GM23338 (cell line): ENCODE measurements at regions not wholly inside any gene's neighbourhood (a gene's known extent, or its start where the extent isn't known, plus 50 kb on each side); places are given as distances from the start of the nearest gene placed in this dataset.

Experiments
- ATAC-seq: fragments of 200-7000 bp; cut with Tn5 transposase; 3 replicates; pipeline ENCODE4 v1.9.1; 2020
- DNase-seq: peaks from one replicate; pipeline ENCODE4 v3.0.0-alpha.2; 2015; ENCODE audit warnings: low spot score
- H2AFZ ChIP-seq: fragments of 200-600 bp; sonication (generic); 2 replicates; pipeline ENCODE4 v1.8.0; 2016; ENCODE audit warnings: antibody characterized with exemption, mild to moderate bottlenecking, moderate library complexity
- H3F3A ChIP-seq: fragments of 200-600 bp; sonication (generic); replicated peaks from 2 replicates; pipeline ENCODE4 v1.8.0; 2017; ENCODE audit warnings: antibody characterized with exemption, mixed run types, low read depth
- H3K27ac ChIP-seq: fragments of 200-600 bp; sonication (generic); 2 replicates; pipeline ENCODE4 v1.6.1; 2016; ENCODE audit warnings: low read depth
- H3K27me3 ChIP-seq: fragments of 200-600 bp; sonication (generic); 2 replicates; pipeline ENCODE4 v1.8.0; 2016; ENCODE audit warnings: mild to moderate bottlenecking, mixed run types, moderate library complexity; ENCODE audit not compliant: insufficient read depth
- H3K36me3 ChIP-seq: fragments of 200-600 bp; sonication (generic); 2 replicates; pipeline ENCODE4 v1.8.0; 2016; ENCODE audit warnings: mild to moderate bottlenecking; ENCODE audit not compliant: insufficient read depth
- H3K4me1 ChIP-seq: fragments of 200-600 bp; sonication (generic); 2 replicates; pipeline ENCODE4 v1.8.0; 2016; ENCODE audit warnings: mild to moderate bottlenecking, moderate library complexity; ENCODE audit not compliant: insufficient read depth
- H3K4me2 ChIP-seq: fragments of 200-600 bp; sonication (generic); 2 replicates; pipeline ENCODE4 v1.7.1; 2017; ENCODE audit warnings: mixed run types
- H3K4me3 ChIP-seq: fragments of 200-600 bp; sonication (generic); 2 replicates; pipeline ENCODE4 v1.6.1; 2016; ENCODE audit warnings: mixed run types
- H3K79me2 ChIP-seq: fragments of 200-600 bp; sonication (generic); replicated peaks from 2 replicates; pipeline ENCODE4 v1.8.0; 2017; ENCODE audit warnings: mild to moderate bottlenecking; ENCODE audit not compliant: insufficient read depth
- H3K9me2 ChIP-seq: fragments of 200-600 bp; sonication (generic); 2 replicates; pipeline ENCODE4 v1.8.0; 2017; ENCODE audit not compliant: insufficient read depth
- H4K20me1 ChIP-seq: fragments of 200-600 bp; sonication (generic); replicated peaks from 2 replicates; pipeline ENCODE4 v1.8.0; 2017; ENCODE audit warnings: mild to moderate bottlenecking; ENCODE audit not compliant: insufficient read depth
- H3K27ac Mint-ChIP-seq: 2 replicates; pipeline ENCODE4 v1.8.0; 2020; ENCODE audit warnings: inconsistent platforms, mild to moderate bottlenecking, moderate library complexity, mixed read lengths
- H3K27me3 Mint-ChIP-seq: 3 replicates; pipeline ENCODE4 v1.8.0; 2022; ENCODE audit warnings: low read depth, mild to moderate bottlenecking, moderate library complexity, mixed read lengths, inconsistent platforms; ENCODE audit not compliant: insufficient read depth, poor library complexity
- H3K36me3 Mint-ChIP-seq: 3 replicates; pipeline ENCODE4 v1.8.0; 2021; ENCODE audit warnings: low read depth, mild to moderate bottlenecking, inconsistent platforms, moderate library complexity, mixed read lengths
- H3K4me1 Mint-ChIP-seq: 3 replicates; pipeline ENCODE4 v1.8.0; 2020; ENCODE audit warnings: mild to moderate bottlenecking, inconsistent platforms, mixed read lengths
- H3K4me3 Mint-ChIP-seq: 3 replicates; pipeline ENCODE4 v1.8.0; 2021; ENCODE audit warnings: moderate library complexity, mild to moderate bottlenecking, inconsistent platforms, mixed read lengths
- H3K9me3 Mint-ChIP-seq: 3 replicates; pipeline ENCODE4 v1.8.0; 2020; ENCODE audit warnings: moderate library complexity, mild to moderate bottlenecking, inconsistent platforms, mixed read lengths
- CREB1 ChIP-seq: fragments of 250-450 bp; sonication (Bioruptor Pico); IDR thresholded peaks from 2 replicates; pipeline ENCODE4 v1.5.0; 2020; ENCODE audit warnings: low read depth, mild to moderate bottlenecking, moderate library complexity
- CTCF ChIP-seq, 2 experiments: fragments of 200-600 bp in 1 of 2; sonication (generic) in 1 of 2; conservative IDR thresholded peaks; 2 replicates each; pipeline versions ENCODE4 v1.5.1 to v1.6.1; 2016 to 2017; ENCODE audit warnings: antibody characterized with exemption in 2 of 2, low read depth in 2 of 2, mild to moderate bottlenecking in 2 of 2, moderate library complexity in 1 of 2
- ETS1 ChIP-seq: IDR thresholded peaks from 2 replicates; pipeline ENCODE4 v1.6.1; 2016; ENCODE audit warnings: antibody characterized with exemption
- EZH2 ChIP-seq: fragments of 200-600 bp; sonication (generic); IDR thresholded peaks from one replicate; pipeline ENCODE4 v1.8.0; 2017; ENCODE audit warnings: antibody characterized with exemption, mild to moderate bottlenecking, low read depth; ENCODE audit not compliant: unreplicated experiment
- EZH2phosphoT487 ChIP-seq: fragments of 200-600 bp; sonication (generic); IDR thresholded peaks from one replicate; pipeline ENCODE4 v1.8.1; 2018; ENCODE audit warnings: antibody characterized with exemption; ENCODE audit not compliant: unreplicated experiment
- JUNB ChIP-seq: IDR thresholded peaks from one replicate; pipeline ENCODE4 v1.6.1; 2016; ENCODE audit warnings: antibody characterized with exemption; ENCODE audit not compliant: unreplicated experiment
- NANOG ChIP-seq: IDR thresholded peaks from 2 replicates; pipeline ENCODE4 v1.6.1; 2016; ENCODE audit warnings: antibody characterized with exemption, borderline replicate concordance
- POLR2AphosphoS5 ChIP-seq: IDR thresholded peaks from 2 replicates; pipeline ENCODE4 v1.6.1; 2016; ENCODE audit warnings: antibody characterized with exemption, low read depth
- REST ChIP-seq: IDR thresholded peaks from one replicate; pipeline ENCODE4 v1.6.1; 2018; ENCODE audit warnings: antibody characterized with exemption; ENCODE audit not compliant: unreplicated experiment
- STAT1 ChIP-seq: IDR thresholded peaks from one replicate; pipeline ENCODE4 v1.6.1; 2016; ENCODE audit warnings: antibody characterized with exemption; ENCODE audit not compliant: unreplicated experiment
- ZNF114 ChIP-seq: fragments of 250-450 bp; sonication (Bioruptor Pico); IDR thresholded peaks from 2 replicates; pipeline ENCODE4 v1.5.0; 2020; ENCODE audit warnings: mild to moderate bottlenecking, moderate library complexity
- ZNF331 ChIP-seq: fragments of 250-450 bp; sonication (Bioruptor Pico); IDR thresholded peaks from 2 replicates; pipeline ENCODE4 v1.5.0; 2020; ENCODE audit warnings: low read depth, mild to moderate bottlenecking, moderate library complexity
- ZNF462 ChIP-seq: fragments of 250-450 bp; sonication (Bioruptor Pico); IDR thresholded peaks from 2 replicates; pipeline ENCODE4 v1.5.0; 2020; ENCODE audit warnings: mild to moderate bottlenecking, moderate library complexity

GRCh38 chr2:77823028-77823427, 300.9 kb upstream of the LRRTM4 start:
- DNase-seq (no peak), ATAC-seq (no peak)
- Histone ChIP-seq H4K20me1 (no peaks in the 10 kb centered on the region), H3F3A (no peaks in the 10 kb centered on the region), H3K4me3 (no peak overlapping the region), H3K27me3 (no peaks in the 10 kb centered on the region), H2AFZ (no peak overlapping the region), H3K9me2 (no peaks in the 10 kb centered on the region), H3K4me2 (no peak overlapping the region), H3K27ac (no peak overlapping the region), H3K4me1 (peaks cover 9% of the 10 kb centered on the region; the same call in 1 of the 2 replicates), H3K36me3 (no peaks in the 10 kb centered on the region), H3K79me2 (no peaks in the 10 kb centered on the region)
- peaks cover 11% of the 10 kb centered on the region for H3K4me1 Mint-ChIP-seq
- H3K36me3 Mint-ChIP-seq = peaks cover 14% of the 10 kb centered on the region
- no peak overlapping the region for H3K27ac Mint-ChIP-seq
- peaks cover 17% of the 10 kb centered on the region for H3K9me3 Mint-ChIP-seq
- peaks cover 4% of the 10 kb centered on the region for H3K27me3 Mint-ChIP-seq
- H3K4me3 Mint-ChIP-seq = no peak overlapping the region
- TF ChIP-seq JUNB (no peak), NANOG (no peak), ZNF114 (CRISPR knock-in tag) (no peak), EZH2 (no peak), ZNF331 (CRISPR knock-in tag) (no peak), POLR2AphosphoS5 (no peak), ZNF462 (CRISPR knock-in tag) (no peak), CTCF (conservative IDR thresholded peaks at IDR 0.05; ENCODE audit: low read depth in 2 of 2) (no peak), REST (no peak), CREB1 (no peak), ETS1 (no peak), EZH2phosphoT487 (no peak), STAT1 (no peak)
